Colon (tissue), 2 donors: ENCODE measurements at regions not wholly inside any gene's neighbourhood (a gene's known extent, or its start where the extent isn't known, plus 50 kb on each side); places are given as distances from the start of the nearest gene placed in this dataset.
"Not testable (repeated sequence)": the region's sequence is repeated elsewhere in the genome, so short reads cannot be mapped to it uniquely, and the experiment has no call there.

Experiments used
- FAIRE-seq: peaks from 2 replicates; lab custom pipeline; 2012; peaks lifted over from hg19 to GRCh38; lab: Jason Lieb, UNC
- donor health status: control.
- donor health status: control.

DNA sequence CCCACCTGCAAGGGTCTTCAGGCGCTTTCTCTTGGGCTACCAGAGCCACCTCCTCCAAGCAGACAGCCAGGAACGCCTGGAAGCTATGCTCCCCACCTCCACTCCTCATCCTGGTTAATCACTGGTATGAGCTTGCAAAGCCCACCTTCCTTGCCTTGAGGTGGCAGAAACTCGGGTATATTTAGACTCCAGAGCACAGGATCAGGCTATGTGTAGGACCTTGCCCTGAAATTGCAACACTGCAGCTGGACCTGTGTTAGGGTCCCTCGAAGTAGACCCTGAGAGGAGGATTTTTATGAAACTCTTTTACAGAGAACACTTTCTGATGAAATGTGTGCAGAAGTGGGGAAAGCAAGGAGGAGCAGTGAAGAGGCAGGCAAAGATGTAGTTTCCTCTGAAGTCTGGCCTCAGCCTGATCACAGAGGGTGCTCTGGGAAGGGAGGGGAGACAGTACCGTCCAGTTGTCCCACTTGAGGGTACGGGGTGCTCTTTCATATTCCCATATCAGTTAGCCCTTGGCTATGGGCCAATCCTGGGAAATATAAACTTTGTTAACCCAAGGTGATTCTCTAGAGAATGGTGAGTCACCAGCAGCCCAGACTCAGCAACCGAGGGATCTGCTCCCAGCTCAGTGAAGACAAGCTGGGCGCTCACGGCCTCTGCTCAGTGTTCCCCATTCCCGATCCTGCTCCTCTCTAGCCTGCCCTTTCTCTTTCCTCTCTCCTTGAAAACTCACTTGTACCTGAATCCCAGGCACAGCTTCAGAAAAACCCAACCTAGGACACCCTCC, 157.9 kb downstream of the UQCRFS1 start:
- FAIRE-seq = no peak

DNA sequence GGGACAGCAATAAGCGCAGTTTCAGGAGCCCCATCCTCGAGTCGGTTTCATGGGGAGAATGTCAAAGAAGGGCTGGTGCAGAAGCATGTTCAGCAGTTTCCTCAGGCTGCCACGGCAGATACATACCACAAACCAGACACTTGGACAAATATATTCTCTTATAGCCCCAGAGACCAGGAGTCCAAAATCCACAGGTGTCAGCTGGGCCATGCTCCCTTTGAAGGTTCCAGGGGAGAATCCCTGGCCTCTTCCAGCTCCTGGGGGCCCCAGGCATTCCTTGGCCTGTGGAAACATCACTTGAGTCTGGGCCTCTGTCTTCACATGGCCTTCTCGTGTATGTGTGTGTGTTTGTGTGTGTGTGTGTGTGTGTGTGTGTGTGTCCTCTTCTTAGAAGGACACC, 164.1 kb downstream of the UQCRFS1 start:
- FAIRE-seq = no peak

DNA sequence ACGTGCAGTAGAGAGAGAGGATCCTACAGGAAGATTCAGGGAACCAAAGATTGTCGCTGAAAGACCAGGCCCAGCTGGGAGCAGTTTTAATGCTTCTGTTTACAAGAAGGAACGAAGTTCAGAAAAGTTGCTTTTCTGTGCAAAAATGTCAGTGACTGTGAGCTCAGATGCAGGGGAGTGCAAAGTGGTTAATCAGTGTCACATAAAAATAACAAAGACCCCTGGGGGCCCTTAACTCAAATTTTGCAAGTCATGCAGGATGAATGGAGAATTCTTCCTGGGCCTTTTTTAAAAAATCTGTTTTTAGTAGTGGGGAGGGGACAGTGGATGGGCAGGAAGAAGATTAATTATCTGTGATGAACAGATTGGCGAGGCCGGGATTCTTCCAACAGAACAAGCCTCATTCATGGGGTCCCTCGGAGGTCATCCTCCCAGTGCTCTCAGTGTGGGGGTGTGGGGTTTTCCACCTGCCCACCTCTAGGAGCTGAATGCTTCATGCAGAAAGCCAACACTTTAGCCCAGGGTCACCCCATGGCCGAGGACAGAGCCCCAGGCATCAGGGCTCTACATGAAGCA, 167.2 kb downstream of the UQCRFS1 start:
- FAIRE-seq = no peak

DNA sequence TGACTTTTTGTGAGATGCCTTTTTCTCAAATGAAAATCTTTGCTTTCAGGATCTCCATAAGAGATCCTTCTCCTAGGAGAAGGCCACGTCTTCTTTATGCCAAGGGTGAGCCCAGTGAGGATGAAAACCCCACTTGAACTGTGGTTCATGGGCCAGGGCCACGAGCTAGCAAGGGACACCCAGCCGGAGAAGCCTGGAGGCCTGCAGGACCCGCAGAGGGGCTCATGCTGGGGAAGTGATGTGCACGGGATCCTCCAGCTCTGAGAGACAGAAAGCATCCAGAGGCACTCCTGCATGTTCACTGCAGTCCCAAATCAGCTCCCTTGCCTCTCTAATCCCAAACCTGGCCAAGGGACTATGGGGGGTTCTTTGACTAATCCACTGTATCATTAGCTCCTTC, 168.9 kb downstream of the UQCRFS1 start:
- no peak for FAIRE-seq

DNA sequence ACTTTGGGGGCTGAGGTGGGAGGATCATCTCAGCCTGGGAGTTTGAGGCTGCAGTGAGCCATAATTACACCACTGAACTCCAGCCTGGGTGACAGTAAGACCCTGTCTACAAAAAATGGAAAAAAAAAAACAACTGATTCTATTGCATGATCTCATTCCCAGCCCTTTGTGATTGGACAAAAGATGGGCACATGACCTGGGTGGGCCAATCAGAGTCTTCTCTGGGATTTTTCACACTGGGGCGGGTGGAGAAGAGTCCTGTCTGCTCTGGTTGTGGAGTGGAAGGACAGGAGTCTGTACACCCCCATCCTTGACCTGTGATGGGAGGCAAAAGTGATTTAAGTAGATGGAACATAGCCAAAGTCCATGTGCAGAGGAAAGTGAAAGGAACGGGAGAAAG, 170.5 kb downstream of the UQCRFS1 start:
- FAIRE-seq = no peak

DNA sequence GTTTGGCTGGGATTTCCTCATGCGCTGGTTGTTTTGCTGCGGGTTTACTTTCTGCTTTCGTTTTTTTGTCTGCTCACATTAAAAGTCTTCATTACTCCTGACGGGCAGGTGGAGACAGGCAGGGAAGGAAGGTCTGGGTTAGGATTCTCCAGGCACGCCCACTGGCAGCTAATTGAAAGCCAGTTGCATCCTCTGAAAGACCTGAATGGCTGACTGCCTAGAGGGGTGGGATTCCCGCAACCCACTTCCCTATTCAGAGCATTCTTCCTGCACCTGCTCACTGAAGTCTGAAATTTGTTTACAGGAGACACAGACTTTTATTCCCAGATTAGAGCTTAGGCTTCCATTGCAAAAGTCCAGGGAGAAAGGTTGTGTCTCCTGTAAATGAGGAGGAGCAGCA, 172.0 kb downstream of the UQCRFS1 start:
- FAIRE-seq = no peak

DNA sequence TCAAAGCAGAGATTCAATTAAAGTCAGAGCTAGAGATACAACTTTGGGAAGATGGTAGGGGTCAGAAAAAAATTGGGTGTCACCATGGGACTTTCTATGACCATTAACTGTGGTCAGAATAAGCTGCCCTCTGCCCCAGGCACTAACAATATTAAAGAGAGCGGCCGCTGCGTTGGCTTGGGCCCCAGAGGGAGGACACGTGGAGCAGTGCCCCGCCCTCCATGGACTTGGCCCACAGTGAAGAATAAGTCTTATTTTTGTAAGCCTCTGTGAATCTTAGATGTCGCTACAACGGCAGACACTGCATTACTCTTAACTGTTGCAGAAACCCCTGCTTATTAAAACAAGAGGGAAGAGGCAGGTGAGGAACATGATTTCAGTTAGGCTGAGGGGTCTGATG, 172.7 kb downstream of the UQCRFS1 start:
- FAIRE-seq = no peak

DNA sequence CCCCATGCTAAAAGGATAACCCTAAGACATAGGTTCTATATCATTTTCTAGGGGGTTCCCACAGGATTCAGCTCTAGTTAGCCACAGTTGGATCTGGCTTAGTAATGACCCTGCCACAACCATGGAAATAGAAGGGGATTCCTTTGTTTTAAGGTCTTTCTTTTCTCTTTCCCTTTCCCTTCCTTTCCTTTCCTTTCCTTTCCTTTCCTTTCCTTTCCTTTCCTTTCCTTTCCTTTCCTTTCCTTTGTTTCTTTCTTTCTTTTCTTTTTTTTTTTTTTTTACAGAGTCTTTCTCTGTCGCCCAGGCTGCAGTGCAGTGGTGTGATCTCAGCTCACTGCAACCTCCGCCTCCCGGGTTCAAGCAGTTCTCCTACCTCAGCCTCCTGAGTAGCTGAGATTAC, 173.9 kb downstream of the UQCRFS1 start:
- FAIRE-seq = not testable (repeated sequence)

DNA sequence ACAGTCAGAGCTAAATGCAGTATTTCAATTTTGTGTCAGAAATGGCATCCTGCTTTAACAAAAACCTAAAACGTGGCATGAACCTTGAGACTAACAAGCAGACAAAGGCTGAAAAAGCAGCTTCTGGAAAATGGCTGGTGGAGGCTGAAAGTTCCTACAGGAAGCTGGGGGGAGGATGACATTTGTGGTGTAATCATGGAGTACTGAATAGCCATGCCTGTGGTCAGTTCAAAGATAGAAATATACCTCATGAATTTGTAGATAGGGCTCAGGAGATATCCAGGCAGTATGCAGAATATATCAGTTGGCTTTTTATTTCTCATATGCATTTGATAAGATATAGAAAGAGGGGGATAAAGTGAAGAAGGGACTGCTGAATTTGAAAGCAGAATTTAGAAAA, 181.7 kb downstream of the UQCRFS1 start:
- FAIRE-seq = no peak

DNA sequence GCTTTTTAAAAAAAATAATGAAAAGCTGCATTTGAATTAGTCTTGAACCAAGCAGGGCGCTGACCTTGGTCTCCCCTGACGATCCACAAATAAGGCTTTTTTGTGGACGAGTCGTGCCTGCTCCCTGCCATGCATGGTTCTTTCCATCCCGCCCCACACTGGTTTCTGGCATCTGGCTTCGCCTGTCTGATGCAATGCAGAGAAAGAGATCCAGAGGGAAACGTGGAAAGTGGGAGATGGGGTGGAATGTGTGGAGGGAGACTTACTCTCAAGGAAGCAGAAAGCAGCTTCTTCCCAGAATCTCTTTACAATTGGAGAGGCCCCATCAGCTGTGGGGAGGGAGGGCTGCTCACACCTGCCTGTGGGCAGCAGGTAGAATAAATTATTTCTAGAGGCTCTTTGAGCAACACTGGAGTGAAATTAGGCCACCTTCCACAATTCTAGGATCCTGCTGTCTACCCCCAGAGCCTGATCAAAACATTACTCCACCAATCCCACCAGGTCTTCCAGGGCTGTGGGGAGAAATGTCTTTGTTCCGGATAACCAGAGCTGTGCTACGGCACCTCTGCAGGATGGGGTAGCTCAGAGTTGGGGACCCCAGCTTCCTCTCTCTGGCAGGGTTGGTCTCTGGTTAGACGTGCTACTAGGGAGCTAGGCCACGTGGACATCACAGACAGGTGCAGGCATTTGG, 183.5 kb downstream of the UQCRFS1 start:
- no peak for FAIRE-seq

DNA sequence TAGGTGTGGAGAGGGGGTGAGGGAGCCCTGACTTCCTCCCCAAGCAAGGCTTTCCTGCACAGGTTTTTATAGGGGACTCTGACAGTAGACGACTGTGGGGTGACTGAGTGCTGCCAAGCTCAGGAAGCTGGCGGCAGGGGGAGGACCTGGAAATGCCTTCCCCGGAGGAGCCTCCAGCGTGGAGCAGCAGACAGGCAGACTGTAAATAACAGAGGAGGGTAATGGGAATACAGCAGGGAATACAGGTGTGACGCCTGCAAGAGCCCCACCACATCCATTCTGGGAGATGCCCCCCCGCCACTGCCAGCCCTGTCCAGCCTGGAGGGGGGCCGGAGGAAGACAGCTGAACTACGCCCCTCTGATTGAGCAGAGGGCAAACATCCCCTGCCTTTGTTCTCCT, 190.4 kb downstream of the UQCRFS1 start:
- no peak for FAIRE-seq

DNA sequence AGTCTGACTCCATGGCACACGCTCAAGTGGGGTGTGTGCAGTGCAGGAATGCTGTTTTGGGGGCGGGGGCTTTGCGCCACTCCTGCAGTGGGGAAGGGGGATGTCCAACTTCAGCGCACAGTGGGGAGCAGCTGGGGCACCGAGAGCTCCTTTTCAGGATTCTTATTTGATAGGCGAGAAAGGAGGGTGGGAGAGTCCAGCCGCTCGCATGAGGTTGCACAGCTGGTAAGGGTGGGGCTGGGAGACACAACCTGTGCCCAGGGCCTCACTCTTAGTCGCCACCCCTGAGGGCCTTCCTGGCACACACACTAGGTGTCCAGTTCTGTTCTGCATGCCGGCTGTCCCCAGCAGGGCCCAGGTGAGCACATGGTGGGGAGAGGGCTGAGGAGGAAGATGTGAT, 190.8 kb downstream of the UQCRFS1 start:
- no peak for FAIRE-seq

DNA sequence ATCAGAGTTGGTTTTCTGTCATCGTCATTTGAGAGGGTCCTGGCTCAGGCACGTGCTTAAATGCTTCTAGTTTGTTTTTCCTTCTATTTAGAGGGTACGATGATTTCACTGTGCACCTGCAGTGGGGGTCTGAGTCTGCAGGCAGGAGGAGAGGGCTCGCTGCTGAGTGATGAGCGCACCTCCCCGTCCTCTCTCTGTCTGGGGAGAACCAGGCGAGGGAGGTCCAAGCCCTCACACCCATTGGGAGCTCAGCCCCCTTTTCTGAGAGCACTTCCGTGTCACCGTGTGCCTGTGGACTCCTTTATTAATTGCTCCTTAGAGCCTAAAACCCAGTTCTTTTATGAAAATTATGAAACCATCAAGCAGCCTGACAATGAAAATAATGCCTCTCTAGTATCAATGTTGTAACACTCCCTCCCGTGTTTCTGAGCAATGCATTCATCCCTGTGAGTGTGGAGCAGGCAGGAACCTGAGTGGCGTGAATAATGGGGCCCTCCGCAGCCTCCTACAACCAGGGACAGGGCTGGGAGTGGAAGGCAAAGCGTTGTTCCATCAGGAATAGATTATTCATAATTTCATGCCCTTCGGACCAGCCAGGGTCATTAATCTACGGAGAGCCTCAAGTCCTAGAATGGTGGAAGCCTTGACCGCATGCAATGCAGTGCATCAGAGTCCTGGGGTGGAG, 191.6 kb downstream of the UQCRFS1 start:
- FAIRE-seq = no peak

DNA sequence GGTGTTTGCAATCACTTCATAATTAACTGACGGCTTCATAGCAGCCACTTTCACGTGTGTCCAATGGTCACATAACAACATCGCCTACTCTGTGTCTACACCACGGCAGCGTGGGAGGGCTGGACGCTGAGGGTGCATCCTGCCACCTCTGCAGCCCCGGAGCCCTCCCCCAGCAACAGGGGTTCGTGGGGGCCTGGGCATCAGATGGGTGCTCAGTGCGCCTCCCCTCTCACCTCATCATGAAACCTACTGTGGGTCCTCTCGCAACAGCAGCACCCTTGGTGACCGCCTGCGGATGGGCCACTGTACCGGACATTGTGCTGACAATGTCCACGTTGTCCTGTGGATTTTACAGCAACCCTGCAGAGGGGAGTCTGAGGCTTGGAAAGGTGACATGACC, 193.5 kb downstream of the UQCRFS1 start:
- FAIRE-seq = no peak

DNA sequence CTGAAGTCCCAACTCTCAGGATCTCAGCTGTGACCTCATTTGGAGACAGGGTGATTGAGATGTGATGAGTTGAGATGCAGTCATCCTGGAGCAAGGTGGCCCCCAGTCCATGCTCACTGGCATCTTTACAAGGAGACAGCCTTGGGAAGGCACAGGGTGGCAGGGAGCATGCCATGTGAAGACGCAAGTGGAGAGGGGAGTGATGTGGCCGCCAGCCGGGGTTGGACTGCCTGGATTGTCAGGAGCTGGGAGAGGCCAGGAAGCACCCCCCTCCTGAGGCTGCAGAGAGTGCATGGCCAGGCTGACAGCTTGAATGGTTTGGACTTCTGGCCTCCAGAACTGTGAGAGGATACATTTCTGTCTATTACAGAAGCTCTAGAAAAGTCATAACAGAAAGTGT, 194.4 kb downstream of the UQCRFS1 start:
- no peak for FAIRE-seq

DNA sequence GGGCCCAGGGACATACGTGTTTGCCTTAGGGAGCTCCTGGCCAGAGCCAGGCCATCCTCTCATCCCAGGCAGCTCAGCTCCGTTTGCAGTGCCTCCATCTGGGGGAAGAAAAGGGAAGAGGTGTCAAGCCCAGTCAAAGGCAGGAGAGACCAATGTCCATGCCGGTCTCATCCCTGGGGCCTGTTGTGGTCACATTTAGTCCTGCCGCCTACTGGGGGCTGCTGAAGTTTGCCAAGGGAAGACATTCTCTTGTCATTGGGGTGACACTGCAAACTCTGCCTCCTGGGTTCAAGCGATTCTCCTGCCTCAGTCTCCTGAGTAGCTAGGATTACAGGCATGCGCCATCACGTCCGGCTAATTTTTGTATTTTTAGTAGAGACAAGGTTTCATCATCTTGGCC, 195.2 kb downstream of the UQCRFS1 start:
- no peak for FAIRE-seq

DNA sequence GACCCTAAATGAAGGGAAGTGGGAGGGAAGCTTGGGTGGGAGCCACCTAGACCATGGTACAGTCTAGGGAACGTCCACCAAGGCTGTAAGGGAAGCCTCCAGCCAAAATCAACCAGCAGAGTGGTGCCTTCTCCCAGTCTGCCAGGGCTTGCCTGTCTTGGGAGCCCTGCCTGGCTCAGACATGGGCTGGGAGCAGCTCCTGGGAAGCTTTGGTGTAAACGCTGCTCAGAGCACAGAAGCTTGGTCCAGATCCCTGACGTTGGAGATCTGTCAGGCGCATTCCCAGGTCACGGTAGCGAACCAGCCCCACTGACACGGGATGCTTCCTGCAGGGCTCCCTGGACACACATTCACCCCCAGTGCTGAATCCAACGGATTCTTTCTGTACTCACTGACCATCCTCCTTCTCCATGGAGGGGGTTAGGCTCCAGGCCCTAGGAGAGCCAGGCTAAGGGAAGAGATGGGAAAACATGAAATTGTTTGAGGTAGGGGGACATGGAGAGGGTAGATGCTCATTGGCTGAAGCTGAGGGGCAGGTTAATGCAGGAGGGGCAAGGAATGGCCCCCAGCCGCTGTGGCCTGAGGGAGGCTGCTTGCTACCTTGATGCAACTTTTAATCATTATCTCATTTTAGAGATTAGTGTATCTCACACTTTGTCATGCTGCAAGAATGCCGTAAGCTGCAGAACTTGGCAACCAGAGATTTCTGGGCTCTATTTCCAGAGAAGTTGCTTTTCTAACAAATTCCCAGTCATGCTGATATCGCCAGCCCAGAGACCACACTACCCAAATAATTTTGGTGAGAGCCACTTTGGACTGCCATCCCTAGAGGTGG, 195.8 kb downstream of the UQCRFS1 start:
- FAIRE-seq = no peak

DNA sequence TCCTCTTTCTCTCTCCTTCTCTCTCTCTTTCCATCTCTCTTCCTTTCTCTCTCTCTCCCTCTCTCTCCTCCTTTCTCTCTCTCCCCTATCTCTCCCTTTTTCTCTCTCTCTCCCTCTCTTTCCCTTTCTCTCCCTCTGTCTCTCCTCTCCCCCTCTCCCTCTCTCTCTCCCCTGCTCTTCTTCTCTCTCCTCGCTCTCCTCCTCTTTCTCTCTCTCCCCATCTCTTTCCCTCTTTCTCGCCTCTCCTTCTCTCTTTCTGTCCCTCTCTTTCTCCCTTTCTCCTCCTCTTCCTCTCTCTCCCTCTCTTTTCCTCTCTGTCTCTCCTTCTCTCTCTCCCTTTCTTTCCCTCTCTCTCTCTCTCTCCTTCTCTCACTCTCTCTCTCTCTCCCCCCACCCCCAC, 196.6 kb downstream of the UQCRFS1 start:
- no peak for FAIRE-seq

DNA sequence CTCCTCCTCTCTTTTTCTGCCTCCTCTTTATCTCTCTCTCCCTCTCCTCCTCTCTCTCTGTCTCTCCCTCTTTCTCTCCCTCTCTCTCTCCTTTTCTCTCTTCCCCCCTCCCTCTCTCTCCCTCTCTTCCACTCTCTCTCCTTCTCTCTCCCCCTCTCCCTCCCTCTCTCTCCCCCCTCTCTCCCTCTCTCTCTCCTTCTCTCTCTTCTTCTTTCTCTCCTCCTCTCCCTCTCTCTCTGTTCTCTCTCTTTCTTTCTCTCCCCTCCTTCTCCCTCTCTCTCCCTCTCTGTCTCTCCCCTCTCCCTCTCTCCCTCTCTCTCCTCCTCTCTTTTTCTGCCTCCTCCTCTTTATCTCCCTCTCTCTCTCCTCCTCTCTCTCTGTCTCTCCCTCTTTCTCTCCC, 197.4 kb downstream of the UQCRFS1 start:
- no peak for FAIRE-seq

DNA sequence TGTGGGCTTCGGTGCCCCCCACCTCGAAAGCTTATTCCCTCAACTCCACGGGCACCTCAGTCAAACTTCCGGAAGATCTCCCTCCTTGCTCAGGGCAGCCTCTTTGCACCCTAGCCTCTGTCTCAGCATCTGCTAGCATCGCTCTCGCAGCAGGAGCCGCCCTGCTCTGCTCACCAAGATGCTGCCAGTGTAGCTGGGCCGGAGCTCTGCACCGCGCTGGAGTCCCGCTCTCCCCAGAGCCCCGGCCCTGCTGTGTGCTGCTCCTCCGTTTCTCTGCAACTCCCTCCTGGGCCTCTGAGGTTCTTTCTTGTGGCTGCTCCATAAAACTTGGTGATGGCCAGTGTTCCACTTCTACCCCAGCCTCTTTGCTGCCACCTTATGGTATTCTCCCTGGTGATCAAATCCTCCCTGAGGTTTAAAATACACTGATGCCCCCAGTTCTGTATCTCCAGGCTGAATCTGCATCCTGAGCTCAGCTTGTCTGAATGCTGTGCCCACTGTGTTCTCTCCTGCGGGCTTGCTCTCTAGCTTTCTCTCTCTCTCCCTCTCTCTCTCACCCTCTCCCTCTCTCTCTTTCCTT, 198.0 kb downstream of the UQCRFS1 start:
- no peak for FAIRE-seq

DNA sequence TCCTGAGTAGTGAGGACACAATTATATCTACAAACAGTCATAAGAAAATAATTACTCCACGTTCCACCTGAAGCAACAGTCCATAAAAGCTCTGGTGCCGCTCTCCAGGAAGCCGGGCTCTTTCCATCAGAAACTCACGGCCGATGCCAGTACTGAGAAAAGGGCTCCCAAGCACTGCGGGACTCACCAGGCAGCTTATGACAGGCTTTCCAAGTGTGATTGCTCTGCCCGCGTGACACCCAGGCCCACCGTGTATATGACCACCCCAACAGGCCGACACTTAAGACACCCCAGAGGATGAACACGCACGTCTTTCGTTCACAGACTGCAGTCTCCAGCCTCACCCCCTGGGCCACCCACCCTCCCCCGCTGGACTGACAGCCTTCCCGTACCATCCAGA, 199.0 kb downstream of the UQCRFS1 start:
- no peak for FAIRE-seq

DNA sequence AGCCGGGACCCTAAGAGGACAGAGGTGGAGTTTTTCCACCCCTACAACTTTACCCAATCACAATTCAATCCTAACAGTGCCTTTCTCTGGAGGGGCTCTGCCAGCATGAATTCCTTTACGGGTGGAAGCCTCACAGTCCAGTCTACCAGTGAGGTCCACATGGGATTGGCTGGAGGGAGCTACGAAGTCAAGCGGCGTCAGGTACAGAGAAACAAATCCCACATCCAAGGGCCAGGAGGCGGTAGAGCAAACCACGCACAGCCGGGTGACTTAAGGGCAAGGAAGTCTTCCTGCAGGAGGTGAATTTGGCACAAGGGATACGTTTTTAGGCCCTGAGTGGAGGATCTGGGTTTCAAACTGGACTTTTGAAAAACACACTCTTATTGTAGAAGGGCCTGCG, 199.6 kb downstream of the UQCRFS1 start:
- no peak for FAIRE-seq
